B cell (primary cell): ENCODE measurements at regions not wholly inside any gene's neighbourhood (a gene's known extent, or its start where the extent isn't known, plus 50 kb on each side); places are given as distances from the start of the nearest gene placed in this dataset.

ENCODE experiments used
- ATAC-seq: fragments of 200-7000 bp; cut with Tn5 transposase; one replicate; pipeline ENCODE4 v1.10.0; 2021; ENCODE audit warnings: low read depth, mild to moderate bottlenecking, moderate number of reproducible peaks, moderate library complexity
- CTCF ChIA-PET: fragments of 350-600 bp; sonication (Branson Sonifier 250); formaldehyde crosslinking; loops from one replicate; lab custom pipeline; 2021; ENCODE audit warnings: antibody characterized with exemption, inconsistent platforms; lab: Charles Lee
- POLR2A ChIA-PET: fragments of 350-600 bp; sonication (Branson Sonifier 250); formaldehyde crosslinking; loops from one replicate; lab custom pipeline; 2021; ENCODE audit warnings: antibody characterized with exemption; lab: Charles Lee
- DNase-seq: peaks from one replicate; pipeline ENCODE4 v3.0.0; 2013
- H2AFZ ChIP-seq: 2 replicates; pipeline ENCODE4 v1.6.1; 2012; ENCODE audit warnings: mild to moderate bottlenecking, low read depth, low read length; ENCODE audit not compliant: insufficient read depth, poor library complexity, severe bottlenecking
- H3K27ac ChIP-seq, 2 donors: 1 replicate in 1 of 2; 2 replicates in 1 of 2; pipeline ENCODE4 v1.5.1; 2012 to 2013; ENCODE audit warnings: low read length in 2 of 2, mild to moderate bottlenecking in 2 of 2, moderate library complexity in 1 of 2
- H3K27me3 ChIP-seq, 4 experiments: fragments of 200-600 bp in 1 of 4; sonication (generic) in 1 of 4; replicated peaks in 1 of 4; 1 replicate in 2 of 4; 2 replicates in 2 of 4; pipeline versions ENCODE4 v1.6.1 to v1.7.0; 2013 to 2016; ENCODE audit warnings: low read length in 3 of 4, mild to moderate bottlenecking in 2 of 4, mixed read lengths in 1 of 4, moderate library complexity in 1 of 4; ENCODE audit not compliant: insufficient read depth in 4 of 4, control insufficient read depth in 3 of 4; ENCODE audit errors: control extremely low read depth in 1 of 4
- H3K36me3 ChIP-seq, 2 experiments: replicated peaks in 1 of 2; 1 replicate in 1 of 2; 2 replicates in 1 of 2; pipeline versions ENCODE4 v1.6.1 to v1.7.1; 2013; ENCODE audit warnings: low read length in 1 of 2; ENCODE audit not compliant: insufficient read depth in 2 of 2, control insufficient read depth in 1 of 2; ENCODE audit errors: control extremely low read depth in 1 of 2, extremely low read depth in 1 of 2
- H3K4me1 ChIP-seq, 2 donors: fragments of 200-600 bp in 1 of 2; sonication (generic) in 1 of 2; 1 replicate in 1 of 2; 2 replicates in 1 of 2; pipeline versions ENCODE4 v1.5.1 to v1.6.1; 2013 to 2017; ENCODE audit warnings: low read length in 2 of 2; ENCODE audit not compliant: control insufficient read depth in 2 of 2, insufficient read depth in 2 of 2
- H3K4me2 ChIP-seq: replicated peaks from 2 replicates; pipeline ENCODE3; 2012; ENCODE audit warnings: mild to moderate bottlenecking, low read depth, low read length; ENCODE audit not compliant: poor library complexity, severe bottlenecking
- H3K4me3 ChIP-seq, 5 experiments: fragments of 200-600 bp in 1 of 5; sonication (generic) in 1 of 5; 1 replicate in 3 of 5; 2 replicates in 2 of 5; pipeline versions ENCODE4 v1.5.1 to v1.7.0; 2011 to 2016; ENCODE audit warnings: low read length in 4 of 5, mild to moderate bottlenecking in 4 of 5, low read depth in 2 of 5, control low read depth in 1 of 5, moderate library complexity in 1 of 5; ENCODE audit not compliant: insufficient read depth in 1 of 5; ENCODE audit errors: control extremely low read depth in 1 of 5, extremely low read depth in 1 of 5
- H3K79me2 ChIP-seq: fragments of 200-600 bp; sonication (generic); one replicate; pipeline ENCODE4 v1.6.0; 2016; ENCODE audit warnings: low read length; ENCODE audit not compliant: control insufficient read depth, insufficient read depth
- H3K9ac ChIP-seq: fragments of 200-600 bp; sonication (generic); 2 replicates; pipeline ENCODE4 v1.6.1; 2017; ENCODE audit warnings: mild to moderate bottlenecking, low read length, moderate library complexity
- H3K9me3 ChIP-seq, 3 donors: one replicate each; pipeline versions ENCODE4 v1.6.1 to v1.7.1; 2013; ENCODE audit warnings: low read length in 2 of 3; ENCODE audit not compliant: control insufficient read depth in 2 of 3, insufficient read depth in 1 of 3; ENCODE audit errors: control extremely low read depth in 1 of 3
- H4K20me1 ChIP-seq: 2 replicates; pipeline ENCODE4 v1.6.0; 2012; ENCODE audit warnings: mild to moderate bottlenecking, low read length; ENCODE audit not compliant: insufficient read depth, control insufficient read depth, poor library complexity, severe bottlenecking
- H3K27ac Mint-ChIP-seq: one replicate; pipeline ENCODE4 v1.8.0; 2021; ENCODE audit warnings: mixed read lengths
- H3K27me3 Mint-ChIP-seq: one replicate; pipeline ENCODE4 v1.8.0; 2021; ENCODE audit warnings: mixed read lengths
- H3K4me1 Mint-ChIP-seq: one replicate; pipeline ENCODE4 v1.8.0; 2021; ENCODE audit warnings: mixed read lengths
- H3K4me3 Mint-ChIP-seq: one replicate; pipeline ENCODE4 v1.8.0; 2021; ENCODE audit warnings: mixed read lengths
- H3K9me3 Mint-ChIP-seq: one replicate; pipeline ENCODE4 v1.8.0; 2022; ENCODE audit warnings: mixed read lengths; ENCODE audit not compliant: insufficient read depth
- EZH2 ChIP-seq: IDR thresholded peaks from 2 replicates; pipeline ENCODE4 v1.6.1; 2012; ENCODE audit warnings: borderline replicate concordance, low read depth, mild to moderate bottlenecking, moderate library complexity, low read length; ENCODE audit not compliant: insufficient read depth, poor library complexity, severe bottlenecking
- WGBS: methylation state at CpG from one replicate; pipeline ENCODE4 v1.1.5; 2013; ENCODE audit warnings: missing lambda C conversion rate; ENCODE audit not compliant: insufficient coverage; 5-methylcytosine and 5-hydroxymethylcytosine counted together
- intact Hi-C: fragments of 100-400 bp; cut with micrococcal nuclease; formaldehyde crosslinking; loops from one replicate; pipeline ENCODE4 v1.10.0; 2022
- TF ChIP-seq, protein P1 (sequence below): fragments of 200-600 bp; IDR thresholded peaks from one replicate; pipeline ENCODE4 v1.8.0; 2022; ENCODE audit warnings: antibody characterized with exemption, mild to moderate bottlenecking

DNA sequence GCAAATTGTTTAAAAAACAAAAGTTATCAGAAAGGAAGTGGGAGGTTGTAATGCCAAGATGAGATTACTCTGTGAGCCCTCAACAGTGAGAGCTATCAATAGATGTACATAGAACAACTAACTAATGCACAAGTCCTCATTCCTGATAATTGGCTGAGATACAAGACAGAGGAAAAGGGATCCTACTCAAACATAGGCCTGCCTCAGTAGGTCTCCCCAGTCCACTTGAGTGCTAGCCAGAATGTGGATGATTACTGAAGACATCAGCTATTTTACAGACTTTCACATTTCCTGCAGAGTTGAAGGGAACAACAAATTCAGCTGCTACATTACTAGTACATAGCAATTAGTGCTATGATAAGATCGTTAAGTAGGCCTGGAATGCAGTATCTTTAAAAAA lies 981.9 kb downstream of the TUSC7 start:
- Mint-ChIP-seq H3K9me3 (no peaks in the 10 kb centered on the region), H3K27ac (no peak overlapping the region), H3K27me3 (no peaks in the 10 kb centered on the region), H3K4me3 (no peak overlapping the region), H3K4me1 (no peaks in the 10 kb centered on the region)
- Histone ChIP-seq H3K9me3 (no peaks in the 10 kb centered on the region), H3K79me2 (no peaks in the 10 kb centered on the region), H3K36me3 (no peaks in the 10 kb centered on the region), H2AFZ (no peak overlapping the region), H4K20me1 (no peaks in the 10 kb centered on the region), H3K4me3 (no peak overlapping the region), H3K27me3 (no peaks in the 10 kb centered on the region), H3K27ac (no peak overlapping the region), H3K4me2 (no peak overlapping the region), H3K4me1 (no peaks in the 10 kb centered on the region), H3K9ac (no peak overlapping the region)
- WGBS = no CpG with 5 or more reads among the region's 1 CpG
- POLR2A ChIA-PET = no interaction called here
- ATAC-seq = no peak
- no peak for DNase-seq
- no peak for TF ChIP-seq EZH2
- TF ChIP-seq, protein P1, sequence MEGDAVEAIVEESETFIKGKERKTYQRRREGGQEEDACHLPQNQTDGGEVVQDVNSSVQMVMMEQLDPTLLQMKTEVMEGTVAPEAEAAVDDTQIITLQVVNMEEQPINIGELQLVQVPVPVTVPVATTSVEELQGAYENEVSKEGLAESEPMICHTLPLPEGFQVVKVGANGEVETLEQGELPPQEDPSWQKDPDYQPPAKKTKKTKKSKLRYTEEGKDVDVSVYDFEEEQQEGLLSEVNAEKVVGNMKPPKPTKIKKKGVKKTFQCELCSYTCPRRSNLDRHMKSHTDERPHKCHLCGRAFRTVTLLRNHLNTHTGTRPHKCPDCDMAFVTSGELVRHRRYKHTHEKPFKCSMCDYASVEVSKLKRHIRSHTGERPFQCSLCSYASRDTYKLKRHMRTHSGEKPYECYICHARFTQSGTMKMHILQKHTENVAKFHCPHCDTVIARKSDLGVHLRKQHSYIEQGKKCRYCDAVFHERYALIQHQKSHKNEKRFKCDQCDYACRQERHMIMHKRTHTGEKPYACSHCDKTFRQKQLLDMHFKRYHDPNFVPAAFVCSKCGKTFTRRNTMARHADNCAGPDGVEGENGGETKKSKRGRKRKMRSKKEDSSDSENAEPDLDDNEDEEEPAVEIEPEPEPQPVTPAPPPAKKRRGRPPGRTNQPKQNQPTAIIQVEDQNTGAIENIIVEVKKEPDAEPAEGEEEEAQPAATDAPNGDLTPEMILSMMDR = no peak
- CTCF ChIA-PET = no interaction called here
- intact Hi-C loops = no loop called here

DNA sequence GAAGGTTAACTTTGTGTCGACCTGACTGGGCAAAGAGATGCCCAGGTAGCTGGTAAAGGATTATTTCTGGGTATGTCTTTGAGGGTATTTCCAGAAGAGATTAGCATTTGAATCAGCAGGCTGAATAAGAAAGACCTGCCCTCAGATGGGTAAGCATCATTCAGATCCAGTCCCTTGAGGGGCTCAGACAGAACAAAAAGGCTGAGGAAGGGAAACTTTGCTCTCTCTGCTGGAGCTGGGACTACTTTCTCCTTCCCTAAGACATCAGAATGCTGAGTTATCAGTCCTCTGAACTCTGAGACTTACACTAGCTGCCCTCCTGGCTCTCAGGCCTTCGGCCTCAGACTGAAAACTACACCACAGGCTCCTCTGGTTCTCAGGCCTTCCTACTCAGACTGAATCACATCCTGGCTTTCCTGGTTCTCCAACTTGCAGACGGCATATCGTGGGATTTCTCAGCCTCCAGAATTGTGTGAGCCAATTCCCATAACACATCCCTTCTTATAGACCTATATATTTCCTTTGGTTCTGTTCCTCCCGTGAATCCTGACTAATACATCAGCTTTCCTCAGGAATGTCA lies 982.9 kb downstream of the TUSC7 start:
- H3K4me1 ChIP-seq = no peaks in the 10 kb centered on the region
- DNase-seq (no peak), ATAC-seq (no peak)
- CTCF ChIA-PET = no interaction called here
- POLR2A ChIA-PET = no interaction called here
- H3K36me3 ChIP-seq = no peaks in the 10 kb centered on the region
- no peak overlapping the region for H3K27ac Mint-ChIP-seq
- H3K27me3 Mint-ChIP-seq = no peaks in the 10 kb centered on the region
- 79% methylated on average over 5 of the region's 5 CpGs for WGBS
- no peaks in the 10 kb centered on the region for H3K9me3 ChIP-seq
- H2AFZ ChIP-seq = no peak overlapping the region
- no peaks in the 10 kb centered on the region for H3K4me1 Mint-ChIP-seq
- intact Hi-C loops = no loop called here
- H3K27ac ChIP-seq = no peak overlapping the region
- no peak overlapping the region for H3K4me3 ChIP-seq
- no peaks in the 10 kb centered on the region for H4K20me1 ChIP-seq
- no peaks in the 10 kb centered on the region for H3K9me3 Mint-ChIP-seq
- H3K79me2 ChIP-seq = no peaks in the 10 kb centered on the region
- no peaks in the 10 kb centered on the region for H3K27me3 ChIP-seq
- no peak overlapping the region for H3K4me3 Mint-ChIP-seq
- no peak overlapping the region for H3K9ac ChIP-seq
- no peak overlapping the region for H3K4me2 ChIP-seq
- TF ChIP-seq EZH2 = no peak
- TF ChIP-seq, protein P1 = no peak
